ENCODE measurements at regions not wholly inside any gene's neighbourhood (a gene's known extent, or its start where the extent isn't known, plus 50 kb on each side); places are given as distances from the start of the nearest gene placed in this dataset.

- Histone ChIP-seq H3K4me1 (ENCODE audit: control insufficient read depth, extremely low read depth, insufficient read depth, low read length) (no peaks in the 10 kb centered on the region), H4K20me1 (replicated peaks; ENCODE audit: control insufficient read depth, extremely low read depth, insufficient read depth, low read length) (no peaks in the 10 kb centered on the region), H3K4me3 (replicated peaks in 1 of 3; ENCODE audit: insufficient read depth in 1 of 3, low read depth in 1 of 3, low read length in 3 of 3) (no peak overlapping the region), H3K9ac (replicated peaks; ENCODE audit: extremely low read depth, insufficient read depth, low read length) (no peak overlapping the region), H2AFZ (ENCODE audit: low read depth, low read length) (no peak overlapping the region), H3K9me3 (replicated peaks; ENCODE audit: control insufficient read depth, insufficient read depth, low read length) (no peaks in the 10 kb centered on the region), H3K27ac (ENCODE audit: insufficient read depth, low read depth, low read length) (no peak overlapping the region), H3K36me3 (ENCODE audit: control insufficient read depth in 2 of 2, extremely low read depth in 1 of 2, insufficient read depth in 2 of 2, low read length in 2 of 2) (no peaks in the 10 kb centered on the region), H3K4me2 (ENCODE audit: insufficient read depth, low read length) (no peak overlapping the region), H3K27me3 (ENCODE audit: control insufficient read depth in 2 of 2, insufficient read depth in 2 of 2, low read length in 2 of 2) (no peaks in the 10 kb centered on the region), H3K9me1 (replicated peaks; ENCODE audit: control insufficient read depth, extremely low read depth, insufficient read depth, low read length) (no peaks in the 10 kb centered on the region), H3K79me2 (ENCODE audit: control insufficient read depth, insufficient read depth, low read length) (no peaks in the 10 kb centered on the region)
- ChIA-PET CTCF (interaction anchor here (1.3 to 2.5 kb wide), 4 partner anchors 12 to 332 kb away, joined by 5 to 13 read pairs (median 8); no protein-coding TSS in a partner anchor), POLR2A (interaction anchor here (0.6 kb wide), 1 partner anchor 30 kb away, joined by 3 read pairs; no protein-coding TSS in a partner anchor)
- no peak for DNase-seq (ENCODE audit: low read depth, low spot score)
- intact Hi-C loops (cut with micrococcal nuclease), result no loop called here
- dilution Hi-C loops (cut with MboI; ENCODE audit: extremely low pct_ligation_motif_present, low sequenced_read_pairs), result no loop called here
- TF ChIP-seq CTCF (IDR thresholded peaks at IDR 0.05; ENCODE audit: extremely low read depth in 1 of 2, insufficient read depth in 1 of 2, low read depth in 1 of 2, low read length in 2 of 2) (no peak), MYC (IDR thresholded peaks at IDR 0.05; ENCODE audit: low read depth, low read length) (no peak)
- no TSS peak for BruUV-seq (replicated peaks)
- FAIRE-seq, result no peak
Observed at GRCh38 chr19:13610039-13610691, 103.9 kb upstream of the CACNA1A start.

- Histone ChIP-seq H3K9me3 (replicated peaks; ENCODE audit: control insufficient read depth, insufficient read depth, low read length) (no peaks in the 10 kb centered on the region), H3K36me3 (ENCODE audit: control insufficient read depth in 2 of 2, extremely low read depth in 1 of 2, insufficient read depth in 2 of 2, low read length in 2 of 2) (no peaks in the 10 kb centered on the region), H3K4me2 (ENCODE audit: insufficient read depth, low read length) (no peak overlapping the region), H3K79me2 (ENCODE audit: control insufficient read depth, insufficient read depth, low read length) (no peaks in the 10 kb centered on the region), H4K20me1 (replicated peaks; ENCODE audit: control insufficient read depth, extremely low read depth, insufficient read depth, low read length) (no peaks in the 10 kb centered on the region), H3K4me1 (ENCODE audit: control insufficient read depth, extremely low read depth, insufficient read depth, low read length) (no peaks in the 10 kb centered on the region), H3K27ac (ENCODE audit: insufficient read depth, low read depth, low read length) (no peak overlapping the region), H3K4me3 (replicated peaks in 1 of 3; ENCODE audit: insufficient read depth in 1 of 3, low read depth in 1 of 3, low read length in 3 of 3) (no peak overlapping the region), H2AFZ (ENCODE audit: low read depth, low read length) (no peak overlapping the region), H3K9me1 (replicated peaks; ENCODE audit: control insufficient read depth, extremely low read depth, insufficient read depth, low read length) (no peaks in the 10 kb centered on the region), H3K9ac (replicated peaks; ENCODE audit: extremely low read depth, insufficient read depth, low read length) (no peak overlapping the region), H3K27me3 (ENCODE audit: control insufficient read depth in 2 of 2, insufficient read depth in 2 of 2, low read length in 2 of 2) (no peaks in the 10 kb centered on the region)
- BruUV-seq (replicated peaks), result no TSS peak
- dilution Hi-C loops (cut with MboI; ENCODE audit: extremely low pct_ligation_motif_present, low sequenced_read_pairs) (no loop called here), intact Hi-C loops (cut with micrococcal nuclease) (no loop called here)
- DNase-seq (ENCODE audit: low read depth, low spot score) (no peak), FAIRE-seq (no peak)
- ChIA-PET CTCF (interaction anchor here (0.8 to 3.0 kb wide), 4 partner anchors 17 to 180 kb away, joined by 3 to 26 read pairs (median 4); no protein-coding TSS in a partner anchor), POLR2A (no interaction called here)
- TF ChIP-seq MYC (IDR thresholded peaks at IDR 0.05; ENCODE audit: low read depth, low read length) (no peak), POLR2A (IDR thresholded peaks at IDR 0.05; ENCODE audit: low read depth, low read length) (no peak), EZH2 (IDR thresholded peaks at IDR 0.05; ENCODE audit: borderline replicate concordance, low read depth, low read length, severe bottlenecking) (no peak), MAX (IDR thresholded peaks at IDR 0.05; ENCODE audit: insufficient read depth, insufficient read length) (no peak), GATA2 (IDR thresholded peaks at IDR 0.05; ENCODE audit: insufficient read depth, insufficient read length, low read depth, low read length) (no peak), JUN (IDR thresholded peaks at IDR 0.05; ENCODE audit: borderline replicate concordance, insufficient read depth, insufficient read length, low read depth) (no peak), FOS (IDR thresholded peaks at IDR 0.05; ENCODE audit: borderline replicate concordance, insufficient read depth, low read length) (no peak)
Observed at GRCh38 chr19:13606156-13606555, 99.9 kb upstream of the CACNA1A start.
